ENCODE measurements at regions not wholly inside any gene's neighbourhood (a gene's known extent, or its start where the extent isn't known, plus 50 kb on each side); places are given as distances from the start of the nearest gene placed in this dataset.

- no peak overlapping the region for H3K27ac ChIP-seq
- no peak overlapping the region for H2AFZ ChIP-seq (replicated peaks)
- peak; percentile 65 for DNase-seq (ENCODE audit: low spot score)
- Mint-ChIP-seq H3K27me3 (ENCODE audit: insufficient read depth, low read depth) (no peaks in the 10 kb centered on the region), H3K4me1 (peaks cover 12% of the 10 kb centered on the region), H3K27ac (no peak overlapping the region), H3K4me3 (no peak overlapping the region), H3K9me3 (peaks cover 4% of the 10 kb centered on the region), H3K36me3 (no peaks in the 10 kb centered on the region)
- no peaks in the 10 kb centered on the region for H3K27me3 ChIP-seq
- H3K4me3 ChIP-seq, result no peak overlapping the region
- no peaks in the 10 kb centered on the region for H3F3A ChIP-seq (ENCODE audit: low read depth)
- H3K4me2 ChIP-seq, result peak overlapping the region; percentile 45
- H3K9me3 ChIP-seq (ENCODE audit: low read depth), result no peaks in the 10 kb centered on the region
- no peak for TF ChIP-seq EZH2 (IDR thresholded peaks at IDR 0.05)
- no peak for TF ChIP-seq EZH2phosphoT487 (IDR thresholded peaks at IDR 0.05)
- no peak for TF ChIP-seq CTCF (IDR thresholded peaks at IDR 0.05)
- peaks cover 21% of the 10 kb centered on the region for H3K4me1 ChIP-seq
- H3K79me2 ChIP-seq (ENCODE audit: low read depth), result no peaks in the 10 kb centered on the region
- H3K36me3 ChIP-seq, result no peaks in the 10 kb centered on the region
- no peaks in the 10 kb centered on the region for H4K20me1 ChIP-seq (ENCODE audit: low read depth)
- no peak overlapping the region for H3K9ac ChIP-seq
Measured at GRCh38 chr7:114364151-114364550, 50.5 kb upstream of the FOXP2 start.

GRCh38 chr7:114363292-114363691 lies 51.3 kb upstream of the FOXP2 start:
- Mint-ChIP-seq H3K36me3 (no peaks in the 10 kb centered on the region), H3K9me3 (peaks cover 4% of the 10 kb centered on the region), H3K4me1 (peaks cover 12% of the 10 kb centered on the region), H3K4me3 (no peak overlapping the region), H3K27me3 (ENCODE audit: insufficient read depth, low read depth) (no peaks in the 10 kb centered on the region), H3K27ac (no peak overlapping the region)
- no peaks in the 10 kb centered on the region for H3K9me3 ChIP-seq (ENCODE audit: low read depth)
- H3K36me3 ChIP-seq, result no peaks in the 10 kb centered on the region
- no peaks in the 10 kb centered on the region for H3K79me2 ChIP-seq (ENCODE audit: low read depth)
- no peak overlapping the region for H2AFZ ChIP-seq (replicated peaks)
- no peak overlapping the region for H3K4me3 ChIP-seq
- H3K9ac ChIP-seq, result no peak overlapping the region
- H3K27me3 ChIP-seq, result no peaks in the 10 kb centered on the region
- H4K20me1 ChIP-seq (ENCODE audit: low read depth), result no peaks in the 10 kb centered on the region
- H3K4me2 ChIP-seq, result no peak overlapping the region
- DNase-seq (ENCODE audit: low spot score), result no peak
- H3K4me1 ChIP-seq, result peaks cover 21% of the 10 kb centered on the region
- H3F3A ChIP-seq (ENCODE audit: low read depth), result no peaks in the 10 kb centered on the region
- H3K27ac ChIP-seq, result no peak overlapping the region
- no peak for TF ChIP-seq EZH2phosphoT487 (IDR thresholded peaks at IDR 0.05)
- TF ChIP-seq CTCF (IDR thresholded peaks at IDR 0.05), result no peak
- no peak for TF ChIP-seq EZH2 (IDR thresholded peaks at IDR 0.05)

- H3K4me3 Mint-ChIP-seq, result no peak overlapping the region
- H3K27me3 ChIP-seq, result no peaks in the 10 kb centered on the region
Measured at GRCh38 chr7:114358911-114359310, 55.7 kb upstream of the FOXP2 start.

GRCh38 chr7:114356133-114356532 lies 58.5 kb upstream of the FOXP2 start:
- Histone ChIP-seq H3K27ac (no peak overlapping the region), H2AFZ (replicated peaks) (no peak overlapping the region), H3K9ac (no peak overlapping the region), H4K20me1 (ENCODE audit: low read depth) (no peaks in the 10 kb centered on the region), H3K9me3 (ENCODE audit: low read depth) (no peaks in the 10 kb centered on the region), H3K27me3 (no peaks in the 10 kb centered on the region), H3K79me2 (ENCODE audit: low read depth) (no peaks in the 10 kb centered on the region), H3K4me3 (no peak overlapping the region), H3F3A (ENCODE audit: low read depth) (no peaks in the 10 kb centered on the region), H3K4me1 (no peaks in the 10 kb centered on the region), H3K36me3 (no peaks in the 10 kb centered on the region), H3K4me2 (no peak overlapping the region)
- Mint-ChIP-seq H3K4me1 (no peaks in the 10 kb centered on the region), H3K27me3 (ENCODE audit: insufficient read depth, low read depth) (no peaks in the 10 kb centered on the region), H3K36me3 (no peaks in the 10 kb centered on the region), H3K27ac (no peak overlapping the region), H3K4me3 (no peak overlapping the region), H3K9me3 (peaks cover 4% of the 10 kb centered on the region)
- no peak for TF ChIP-seq CTCF (IDR thresholded peaks at IDR 0.05)
- TF ChIP-seq EZH2 (IDR thresholded peaks at IDR 0.05), result no peak
- DNase-seq (ENCODE audit: low spot score), result no peak

More at GRCh38 chr7:114358911-114359310, 55.7 kb upstream of the FOXP2 start:
- H3K4me1 ChIP-seq, result peaks cover 1% of the 10 kb centered on the region
- Mint-ChIP-seq H3K36me3 (no peaks in the 10 kb centered on the region), H3K9me3 (peaks cover 4% of the 10 kb centered on the region), H3K27me3 (ENCODE audit: insufficient read depth, low read depth) (no peaks in the 10 kb centered on the region), H3K27ac (no peak overlapping the region), H3K4me1 (peaks cover under 1% of the 10 kb centered on the region)
- no peak overlapping the region for H2AFZ ChIP-seq (replicated peaks)
- H3K27ac ChIP-seq, result no peak overlapping the region
- no peak overlapping the region for H3K9ac ChIP-seq
- no peaks in the 10 kb centered on the region for H3K9me3 ChIP-seq (ENCODE audit: low read depth)
- no peaks in the 10 kb centered on the region for H4K20me1 ChIP-seq (ENCODE audit: low read depth)
- H3K79me2 ChIP-seq (ENCODE audit: low read depth), result no peaks in the 10 kb centered on the region
- TF ChIP-seq EZH2 (IDR thresholded peaks at IDR 0.05), result no peak
- no peak overlapping the region for H3K4me2 ChIP-seq
- H3F3A ChIP-seq (ENCODE audit: low read depth), result no peaks in the 10 kb centered on the region
- no peak for DNase-seq (ENCODE audit: low spot score)
- H3K36me3 ChIP-seq, result no peaks in the 10 kb centered on the region
- H3K4me3 ChIP-seq, result no peak overlapping the region

Measured in neural progenitor cell (in vitro differentiated cells).